GM12892 (cell line): ENCODE measurements at regions not wholly inside any gene's neighbourhood (a gene's known extent, or its start where the extent isn't known, plus 50 kb on each side); places are given as distances from the start of the nearest gene placed in this dataset.

Source experiments
- DNase-seq: peaks from one replicate; pipeline ENCODE4 v3.0.0; 2011; ENCODE audit not compliant: insufficient read length
- FAIRE-seq: peaks from 2 replicates; lab custom pipeline; 2011; peaks lifted over from hg19 to GRCh38; lab: Jason Lieb, UNC
- POLR2A ChIP-seq: IDR thresholded peaks from 2 replicates; pipeline ENCODE4 v1.6.1; 2011; ENCODE audit warnings: low read depth, low read length, control low read depth
- POLR2AphosphoS5 ChIP-seq: IDR thresholded peaks from 2 replicates; pipeline ENCODE4 v1.6.1; 2011; ENCODE audit warnings: low read depth, low read length, control low read depth
- TAF1 ChIP-seq: IDR thresholded peaks from 2 replicates; pipeline ENCODE4 v1.6.1; 2011; ENCODE audit warnings: low read depth, mild to moderate bottlenecking, control low read depth, low read length, borderline replicate concordance

- DNase-seq (no peak), FAIRE-seq (no peak)
- TF ChIP-seq POLR2AphosphoS5 = no peak
- TF ChIP-seq POLR2A = no peak
- TF ChIP-seq TAF1 = no peak
Observed at GRCh38 chr13:63124863-63125262, 1709.2 kb upstream of the PCDH20 start.

- TF ChIP-seq POLR2A (no peak), POLR2AphosphoS5 (no peak), TAF1 (no peak)
- FAIRE-seq (no peak), DNase-seq (no peak)
Observed at GRCh38 chr13:63120883-63121282, 1705.2 kb upstream of the PCDH20 start.

- TF ChIP-seq POLR2A (no peak), TAF1 (no peak), POLR2AphosphoS5 (no peak)
- no peak for FAIRE-seq
- no peak for DNase-seq
Observed at GRCh38 chr13:63117710-63118109, 1702.1 kb upstream of the PCDH20 start.

DNA sequence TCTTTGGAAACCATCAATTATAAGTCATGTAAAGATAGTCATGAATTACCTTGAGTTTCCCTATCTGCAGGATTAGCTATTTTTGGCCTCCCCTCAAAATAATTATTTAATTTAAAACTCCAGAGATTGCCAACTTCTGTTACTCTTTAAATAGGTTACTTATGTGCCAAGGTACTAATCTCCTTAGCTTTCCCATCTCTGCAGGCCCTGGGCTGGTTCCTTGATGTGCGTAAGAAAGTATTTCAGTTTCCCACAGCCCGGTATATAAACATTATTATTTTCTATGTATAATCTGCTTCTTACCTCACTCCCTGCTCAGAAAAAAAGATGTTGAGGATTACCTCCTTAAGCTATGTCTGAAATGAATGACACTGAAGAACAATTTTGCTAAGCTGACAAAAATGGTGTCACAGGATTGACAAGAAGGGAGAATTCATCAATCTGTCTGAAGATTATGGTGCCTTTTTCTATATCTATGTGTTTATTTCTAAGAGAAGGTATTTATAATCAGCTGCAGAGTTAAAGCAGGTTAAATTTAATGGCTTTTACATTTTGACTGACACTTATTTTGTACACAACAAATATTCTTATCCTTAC is 1697.2 kb upstream of the PCDH20 start:
- no peak for FAIRE-seq
- no peak for TF ChIP-seq POLR2AphosphoS5
- no peak for TF ChIP-seq POLR2A
- no peak for TF ChIP-seq TAF1
- no peak for DNase-seq

- DNase-seq (no peak), FAIRE-seq (no peak)
- TF ChIP-seq TAF1 = no peak
Observed at GRCh38 chr13:63110466-63110865, 1694.8 kb upstream of the PCDH20 start.

- no peak for TF ChIP-seq POLR2AphosphoS5
- TF ChIP-seq TAF1 = no peak
- TF ChIP-seq POLR2A = no peak
- DNase-seq = no peak
- FAIRE-seq = no peak
Observed at GRCh38 chr13:63107179-63107943, 1691.7 kb upstream of the PCDH20 start.

- FAIRE-seq = no peak
- TF ChIP-seq TAF1 = no peak
- no peak for TF ChIP-seq POLR2A
- TF ChIP-seq POLR2AphosphoS5 = no peak
- DNase-seq = no peak
Observed at GRCh38 chr13:63094717-63095116, 1679.1 kb upstream of the PCDH20 start.

GRCh38 chr13:63093907-63094469 is 1678.3 kb upstream of the PCDH20 start:
- FAIRE-seq = no peak

DNA sequence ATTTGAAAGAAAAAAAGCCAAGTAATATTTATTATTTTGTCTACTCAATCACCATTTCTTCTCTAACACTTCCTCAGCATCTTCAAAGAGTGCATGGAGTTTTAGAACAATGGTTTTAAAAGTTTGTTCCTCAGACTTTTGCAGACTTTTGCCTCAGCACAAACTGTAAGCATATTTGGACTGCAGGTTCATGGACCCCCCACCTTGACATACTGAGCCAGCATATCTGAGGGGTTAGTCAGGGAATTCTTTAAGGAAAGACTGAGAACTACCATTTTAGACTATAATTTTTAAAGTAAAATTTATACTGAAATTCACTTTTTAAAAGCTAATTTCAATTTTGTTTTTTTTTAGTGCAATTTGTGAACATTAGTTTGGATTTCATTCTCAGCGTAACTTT is 1676.8 kb upstream of the PCDH20 start:
- TF ChIP-seq TAF1 (no peak), POLR2AphosphoS5 (no peak), POLR2A (no peak)
- DNase-seq = no peak
- no peak for FAIRE-seq

More at GRCh38 chr13:63093907-63094469, 1678.3 kb upstream of the PCDH20 start:
- DNase-seq = no peak
- TF ChIP-seq POLR2AphosphoS5 (no peak), POLR2A (no peak), TAF1 (no peak)

- no peak for DNase-seq
- TF ChIP-seq POLR2A (no peak), POLR2AphosphoS5 (no peak), TAF1 (no peak)
- no peak for FAIRE-seq
Observed at GRCh38 chr13:63090524-63090923, 1674.9 kb upstream of the PCDH20 start.

DNA sequence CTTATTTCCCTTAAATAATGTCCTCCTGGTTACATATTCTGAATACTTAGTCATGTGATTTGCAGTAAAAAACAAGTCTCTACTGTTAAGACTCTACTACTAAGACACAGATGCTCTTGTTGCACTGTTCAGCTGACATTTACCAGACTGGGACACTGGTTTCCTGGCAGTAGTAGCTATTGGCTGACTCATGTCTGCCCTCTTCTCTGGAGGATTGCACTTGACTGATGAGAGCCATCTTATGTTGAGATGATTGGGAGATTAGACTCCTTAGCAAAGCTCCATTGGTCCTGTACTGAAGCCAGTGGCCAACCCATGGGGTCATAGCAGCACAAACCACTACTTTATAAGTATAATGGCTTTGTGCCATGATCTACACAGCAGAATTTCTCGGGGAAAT is 1672.6 kb upstream of the PCDH20 start:
- no peak for TF ChIP-seq POLR2A
- no peak for TF ChIP-seq TAF1
- TF ChIP-seq POLR2AphosphoS5 = no peak
- DNase-seq = no peak
- FAIRE-seq = no peak

DNA sequence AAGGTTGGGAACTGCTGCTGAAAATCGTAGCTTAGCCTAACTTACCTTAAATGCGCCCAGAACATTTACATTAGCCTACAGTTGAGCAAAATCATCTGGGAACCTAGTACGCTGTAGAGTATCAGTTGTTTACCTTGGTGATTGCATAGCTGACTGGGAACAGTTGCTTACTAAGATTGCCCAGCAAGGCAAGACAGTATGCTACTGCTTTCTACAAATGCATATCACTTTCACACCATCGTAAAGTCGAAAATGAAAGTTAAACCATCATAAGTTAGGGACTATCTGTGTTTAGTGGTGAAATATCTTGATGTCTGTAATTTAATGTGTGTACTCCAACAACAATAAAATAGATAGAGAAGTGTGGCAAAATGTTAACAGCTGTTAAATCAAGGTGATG is 1670.6 kb upstream of the PCDH20 start:
- FAIRE-seq (no peak), DNase-seq (no peak)
- no peak for TF ChIP-seq POLR2AphosphoS5
- TF ChIP-seq POLR2A = no peak
- no peak for TF ChIP-seq TAF1
